AG04449 (cell line): ENCODE measurements at regions not wholly inside any gene's neighbourhood (a gene's known extent, or its start where the extent isn't known, plus 50 kb on each side); places are given as distances from the start of the nearest gene placed in this dataset.

Experiments used
- CTCF ChIA-PET: fragments of 350-600 bp; formaldehyde crosslinking; extraction: SDS; loops from one replicate; lab custom pipeline; 2021; ENCODE audit warnings: antibody characterized with exemption; lab: Yijun Ruan, JAX
- POLR2A ChIA-PET: fragments of 400-600, 350-600 bp; formaldehyde crosslinking; extraction: SDS; loops from one replicate; lab custom pipeline; 2020; ENCODE audit warnings: antibody characterized with exemption, inconsistent platforms; lab: Yijun Ruan, JAX
- DNase-seq: peaks from one replicate; pipeline ENCODE4 v3.0.0-alpha.2; 2010; ENCODE audit warnings: low read depth, low spot score
- H3K4me3 ChIP-seq: 2 replicates; pipeline ENCODE4 v1.5.1; 2011; ENCODE audit warnings: low read depth, mild to moderate bottlenecking, control low read depth, low read length
- CTCF ChIP-seq: IDR thresholded peaks from one replicate; pipeline ENCODE4 v1.5.1; 2011; ENCODE audit warnings: mild to moderate bottlenecking, moderate library complexity, low read length, control low read depth, inconsistent platforms; ENCODE audit not compliant: insufficient read depth; ENCODE audit errors: missing control alignments

- POLR2A ChIA-PET, result interaction anchor here (0.7 kb wide), 1 partner anchor 406 kb away, joined by 3 read pairs; no protein-coding TSS in a partner anchor
Observed at GRCh38 chr20:11976966-11977365, 59.3 kb downstream of the BTBD3 start.

GRCh38 chr20:11978496-11978895, 60.8 kb downstream of the BTBD3 start:
- ChIA-PET POLR2A (no interaction called here), CTCF (no interaction called here)
- no peak for DNase-seq
- TF ChIP-seq CTCF, result no peak
- no peak overlapping the region for H3K4me3 ChIP-seq

More at GRCh38 chr20:11976966-11977365, 59.3 kb downstream of the BTBD3 start:
- CTCF ChIA-PET, result no interaction called here
- TF ChIP-seq CTCF, result no peak
- no peak for DNase-seq
- H3K4me3 ChIP-seq, result no peak overlapping the region

- POLR2A ChIA-PET, result no interaction called here
- TF ChIP-seq CTCF, result no peak
- no peak for DNase-seq
- CTCF ChIA-PET, result no interaction called here
- no peak overlapping the region for H3K4me3 ChIP-seq
Observed at GRCh38 chr20:11979306-11979990, 61.8 kb downstream of the BTBD3 start.

GRCh38 chr20:11980263-11980662, 62.6 kb downstream of the BTBD3 start:
- CTCF ChIA-PET, result no interaction called here
- TF ChIP-seq CTCF, result no peak
- no peak for DNase-seq
- no peak overlapping the region for H3K4me3 ChIP-seq
- POLR2A ChIA-PET, result no interaction called here

- ChIA-PET CTCF (no interaction called here), POLR2A (no interaction called here)
- DNase-seq, result no peak
- no peak for TF ChIP-seq CTCF
- H3K4me3 ChIP-seq, result no peak overlapping the region
Observed at GRCh38 chr20:11981366-11981947, 63.8 kb downstream of the BTBD3 start.

GRCh38 chr20:11982289-11982954, 64.7 kb downstream of the BTBD3 start:
- no peak for TF ChIP-seq CTCF
- no peak overlapping the region for H3K4me3 ChIP-seq
- no peak for DNase-seq
- POLR2A ChIA-PET, result no interaction called here
- CTCF ChIA-PET, result no interaction called here
